HG02642 (cell line): ENCODE measurements at regions not wholly inside any gene's neighbourhood (a gene's known extent, or its start where the extent isn't known, plus 50 kb on each side); places are given as distances from the start of the nearest gene placed in this dataset.
"Not testable (repeated sequence)": the region's sequence is repeated elsewhere in the genome, so short reads cannot be mapped to it uniquely, and the experiment has no call there.

Source experiments
- ATAC-seq: cut with Tn5 transposase; IDR thresholded peaks from one replicate; pipeline ENCODE4 v1.9.1; 2021; ENCODE audit warnings: mild to moderate bottlenecking; ENCODE audit not compliant: unreplicated experiment, poor library complexity

- no peak for ATAC-seq
These were observed 356.0 kb downstream of the ADAM29 start for GRCh38 chr4:175273995-175274753.

- no peak for ATAC-seq
These were observed 359.7 kb downstream of the ADAM29 start for GRCh38 chr4:175277816-175278215.

DNA sequence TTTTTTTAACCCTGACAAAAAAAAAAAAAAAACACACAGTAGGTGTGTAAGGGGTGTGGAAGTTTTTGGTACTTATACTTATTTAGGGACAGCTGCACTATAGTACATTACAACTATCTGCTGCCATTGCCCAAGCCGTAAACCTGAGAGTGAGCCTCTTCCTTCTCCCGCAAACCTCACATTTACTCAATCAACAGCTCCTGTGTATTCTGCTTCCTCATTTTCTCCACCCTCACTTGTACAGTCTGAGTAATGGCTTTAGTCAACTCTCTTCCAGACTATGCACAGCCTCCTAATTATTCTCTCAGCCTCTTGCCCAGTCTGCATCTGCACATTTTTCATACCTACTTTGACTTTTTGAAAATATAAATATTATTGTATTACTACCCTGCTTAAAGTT lies 362.0 kb downstream of the ADAM29 start:
- ATAC-seq, result no peak

DNA sequence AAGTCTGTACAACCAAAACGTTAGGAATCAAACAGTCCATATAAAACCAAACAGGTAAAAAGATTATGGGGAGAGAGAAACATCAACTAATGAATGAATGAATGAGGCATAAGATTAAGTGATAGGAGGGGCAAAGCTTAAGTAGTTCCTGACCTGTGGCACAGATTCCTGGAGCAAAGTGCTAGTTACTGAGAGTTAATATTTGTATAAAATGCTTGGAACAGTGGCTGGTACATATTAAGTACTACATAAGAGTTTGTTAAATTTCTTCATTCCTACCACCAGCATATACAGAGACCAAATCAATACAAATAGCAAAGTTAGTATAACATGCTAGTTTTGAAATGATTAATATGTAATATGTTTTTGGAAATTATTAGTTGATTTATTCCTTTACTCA lies 363.7 kb downstream of the ADAM29 start:
- ATAC-seq, result no peak

DNA sequence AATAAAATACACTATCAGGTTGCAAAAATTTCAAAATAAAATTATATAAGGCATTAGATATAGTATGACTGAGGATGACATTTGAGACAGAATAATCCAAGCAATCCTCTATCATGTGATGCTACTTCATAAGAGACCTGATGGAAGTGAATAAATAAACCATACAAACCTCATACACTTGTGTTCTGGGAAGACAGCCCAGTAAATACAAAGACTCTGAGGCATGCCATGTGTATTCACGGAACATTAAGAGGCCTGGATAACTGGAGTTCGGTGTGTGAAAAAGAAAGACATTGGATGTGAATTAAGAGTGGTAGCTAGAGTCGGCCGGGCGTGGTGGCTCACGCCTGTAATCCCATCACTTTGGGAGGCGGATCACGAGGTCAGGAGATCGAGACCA lies 364.2 kb downstream of the ADAM29 start:
- no peak for ATAC-seq

DNA sequence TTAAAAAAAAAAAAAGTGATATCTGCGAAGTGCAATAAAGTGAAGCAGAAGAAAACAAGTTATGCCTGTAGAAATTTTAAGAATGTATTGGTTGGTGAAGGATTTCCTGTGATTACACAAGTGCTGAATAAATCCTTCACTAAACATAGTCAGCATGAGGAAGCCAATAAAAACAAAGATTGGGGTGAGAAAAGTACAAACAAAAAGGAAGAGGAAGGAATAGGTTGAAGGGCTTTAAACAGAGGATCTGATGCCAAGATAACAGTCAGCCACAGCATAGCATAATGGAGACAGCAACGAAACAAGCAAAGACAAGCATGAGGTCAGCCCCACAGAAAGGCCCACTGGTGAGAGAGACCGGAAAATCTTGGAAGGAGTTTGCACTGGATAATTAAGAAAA lies 372.2 kb downstream of the ADAM29 start:
- no peak for ATAC-seq

GRCh38 chr4:175297965-175298565 lies 379.9 kb downstream of the ADAM29 start:
- ATAC-seq, result no peak

- ATAC-seq, result no peak
These were observed 388.3 kb downstream of the ADAM29 start for GRCh38 chr4:175306436-175306835.

- ATAC-seq, result no peak
These were observed 389.2 kb downstream of the ADAM29 start for GRCh38 chr4:175307326-175307725.

DNA sequence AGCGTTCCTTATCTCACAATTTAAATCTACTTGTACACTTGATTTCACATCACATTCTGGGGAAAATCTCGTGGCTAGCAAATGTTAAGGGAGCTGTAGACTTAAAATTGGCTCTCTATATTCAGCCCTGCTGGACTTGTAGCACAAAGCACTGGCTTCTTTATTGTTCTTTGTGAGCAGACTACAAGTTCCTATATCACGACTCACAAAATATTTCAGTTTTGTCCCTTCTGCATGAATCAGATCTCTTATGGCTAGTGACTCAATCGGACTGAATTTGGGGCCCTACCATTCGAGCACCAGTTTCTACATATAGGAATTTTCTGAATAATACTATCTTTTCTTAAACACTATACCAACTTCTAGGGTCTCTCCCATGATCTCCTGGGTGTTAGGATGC lies 390.1 kb downstream of the ADAM29 start:
- ATAC-seq, result no peak

GRCh38 chr4:175309041-175309440 lies 390.9 kb downstream of the ADAM29 start:
- ATAC-seq, result no peak

DNA sequence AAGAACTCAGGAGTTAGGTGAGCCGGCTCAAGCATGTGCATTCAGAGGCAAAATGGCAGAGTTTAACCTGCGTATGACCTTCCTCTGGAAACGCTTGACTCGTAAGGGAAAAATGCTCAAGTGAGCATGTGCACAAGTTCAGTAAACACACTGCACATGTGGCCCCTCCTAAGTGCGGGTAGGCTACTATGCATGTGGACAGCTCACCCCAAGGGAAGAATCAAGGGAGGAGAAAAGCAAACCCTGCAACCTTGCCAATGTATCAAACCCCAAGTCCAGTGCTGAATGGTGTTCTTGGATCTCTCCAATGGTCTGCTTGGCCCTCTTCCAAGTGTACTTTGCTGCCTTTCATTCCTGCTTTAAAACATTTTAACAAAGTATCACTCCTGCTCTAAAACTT lies 407.1 kb downstream of the ADAM29 start:
- no peak for ATAC-seq

DNA sequence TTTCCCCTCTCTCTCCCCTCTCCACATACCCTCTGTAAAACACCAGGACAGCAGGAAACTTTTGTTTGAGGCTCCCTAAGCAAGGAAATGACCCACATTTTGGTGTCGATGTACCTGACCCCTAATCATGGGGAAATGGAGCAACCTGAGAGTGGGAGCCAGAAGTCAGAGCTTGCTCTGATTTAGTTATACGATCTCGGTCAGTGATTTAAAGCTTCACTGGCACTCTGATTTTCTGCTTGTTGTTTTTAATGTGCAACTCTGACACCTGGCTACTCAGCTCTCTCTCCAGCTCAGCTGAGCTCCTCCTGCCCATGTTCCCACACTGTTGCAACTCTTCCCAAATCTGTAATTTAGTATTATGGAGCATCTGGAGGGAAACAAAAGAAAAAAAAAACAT lies 408.6 kb downstream of the ADAM29 start:
- no peak for ATAC-seq

GRCh38 chr4:175330236-175330635 lies 412.1 kb downstream of the ADAM29 start:
- ATAC-seq, result no peak

- ATAC-seq, result no peak
These were observed 412.5 kb downstream of the ADAM29 start for GRCh38 chr4:175330652-175331051.

- ATAC-seq, result no peak
These were observed 417.2 kb downstream of the ADAM29 start for GRCh38 chr4:175335331-175335730.

DNA sequence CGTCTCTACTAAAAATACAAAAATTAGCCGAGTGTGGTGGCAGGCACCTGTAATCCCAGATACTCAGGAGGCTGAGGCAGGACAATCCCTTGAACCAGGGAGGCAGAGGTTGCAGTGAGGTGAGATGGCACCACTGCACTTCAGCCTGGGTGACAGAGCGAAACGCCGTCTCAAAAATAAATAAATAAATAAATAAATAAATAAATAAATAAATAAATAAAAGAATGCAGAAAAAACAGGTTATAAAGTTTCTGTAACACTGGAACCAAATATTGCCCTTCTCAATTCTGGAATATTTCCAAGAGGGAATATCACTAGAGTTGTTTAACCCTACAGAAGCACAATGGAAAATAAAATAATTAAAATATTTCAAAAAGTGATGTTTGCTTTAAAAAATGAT lies 418.4 kb downstream of the ADAM29 start:
- not testable (repeated sequence) for ATAC-seq

DNA sequence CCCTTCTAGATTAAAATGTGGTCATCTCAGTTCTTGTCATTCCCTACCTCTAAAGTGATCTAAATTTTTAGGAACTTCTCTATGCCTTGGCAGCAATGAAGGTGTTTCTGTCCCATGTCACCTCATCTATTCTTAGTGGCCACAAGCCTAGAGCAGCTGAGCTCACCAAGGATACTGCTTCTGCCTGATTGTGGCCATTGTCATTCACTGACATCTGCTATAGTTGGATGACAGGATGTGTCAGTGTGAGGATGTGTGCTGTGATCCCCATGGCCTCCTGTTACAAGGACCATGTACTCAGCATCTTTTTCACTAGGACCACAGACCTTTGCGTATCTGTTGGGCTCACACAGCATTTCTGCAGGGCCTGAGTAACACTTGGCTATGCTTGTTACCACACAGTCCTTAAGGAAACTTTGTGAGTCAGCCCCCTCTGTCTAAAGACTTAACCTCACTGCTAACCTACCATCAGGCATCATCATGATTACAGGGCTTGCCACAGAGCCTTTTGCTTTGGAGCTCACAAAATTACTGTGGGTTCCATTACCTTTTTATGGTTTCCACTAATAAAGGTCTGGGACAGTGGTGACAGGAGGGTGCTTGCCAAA lies 421.0 kb downstream of the ADAM29 start:
- ATAC-seq, result no peak

DNA sequence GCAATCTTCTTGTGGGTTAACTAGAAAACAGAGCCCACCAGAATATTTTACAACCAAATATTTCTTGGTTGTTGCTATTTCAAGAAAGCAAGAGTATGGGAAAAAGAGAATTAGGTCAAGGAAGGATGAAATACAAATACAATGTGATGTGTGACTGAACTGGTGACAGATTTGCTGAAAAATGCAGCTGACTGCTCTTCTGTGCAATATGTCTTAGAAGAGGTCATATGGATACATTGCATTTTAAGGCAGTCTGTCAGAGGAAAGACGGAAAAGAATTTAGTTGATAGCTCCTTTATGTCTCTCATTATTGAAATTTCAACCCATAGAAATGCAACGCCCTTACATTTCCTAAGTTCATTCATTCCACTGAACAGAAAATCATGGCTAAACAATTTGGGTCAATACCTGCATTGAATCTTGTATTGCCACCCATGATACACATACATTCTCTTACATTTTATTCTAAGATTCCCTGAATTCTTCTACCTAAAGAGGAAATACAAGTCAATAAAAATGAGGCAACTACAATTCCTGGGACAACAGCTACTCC lies 423.1 kb downstream of the ADAM29 start:
- ATAC-seq, result no peak

- no peak for ATAC-seq
These were observed 428.2 kb downstream of the ADAM29 start for GRCh38 chr4:175346376-175346775.

GRCh38 chr4:175350246-175350645 lies 432.1 kb downstream of the ADAM29 start:
- no peak for ATAC-seq
